HG03066 (cell line): ENCODE measurements at regions not wholly inside any gene's neighbourhood (a gene's known extent, or its start where the extent isn't known, plus 50 kb on each side); places are given as distances from the start of the nearest gene placed in this dataset.
"Not testable (repeated sequence)": the region's sequence is repeated elsewhere in the genome, so short reads cannot be mapped to it uniquely, and the experiment has no call there.

ENCODE experiments used
- ATAC-seq: cut with Tn5 transposase; IDR thresholded peaks from one replicate; pipeline ENCODE4 v1.9.1; 2021; ENCODE audit warnings: low read depth; ENCODE audit not compliant: unreplicated experiment

- no peak for ATAC-seq
These were observed 1029.3 kb upstream of the TYRP1 start for GRCh38 chr9:11663913-11664312.

GRCh38 chr9:11676821-11677220 lies 1016.4 kb upstream of the TYRP1 start:
- ATAC-seq, result no peak

GRCh38 chr9:11686733-11687132 lies 1006.5 kb upstream of the TYRP1 start:
- ATAC-seq, result no peak

DNA sequence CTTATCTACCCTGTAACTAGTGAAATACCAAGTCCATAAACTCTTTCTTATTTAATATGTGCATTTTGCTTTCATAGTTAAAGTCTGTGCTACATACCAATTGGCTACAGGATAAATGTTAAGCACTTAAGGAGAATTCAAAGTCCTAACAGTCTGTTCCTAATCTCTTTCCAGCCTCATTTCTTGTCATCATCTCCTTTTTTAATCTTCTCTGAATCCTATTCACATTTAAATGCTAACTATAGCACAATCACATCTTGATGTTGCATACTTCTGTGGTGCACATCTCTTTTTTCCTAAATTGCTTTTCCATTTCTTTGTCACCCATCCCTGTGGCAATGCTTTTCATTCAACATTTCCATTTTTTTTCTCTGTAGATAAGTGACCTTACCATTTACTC lies 996.1 kb upstream of the TYRP1 start:
- no peak for ATAC-seq

GRCh38 chr9:11701706-11702105 lies 991.5 kb upstream of the TYRP1 start:
- ATAC-seq, result no peak

DNA sequence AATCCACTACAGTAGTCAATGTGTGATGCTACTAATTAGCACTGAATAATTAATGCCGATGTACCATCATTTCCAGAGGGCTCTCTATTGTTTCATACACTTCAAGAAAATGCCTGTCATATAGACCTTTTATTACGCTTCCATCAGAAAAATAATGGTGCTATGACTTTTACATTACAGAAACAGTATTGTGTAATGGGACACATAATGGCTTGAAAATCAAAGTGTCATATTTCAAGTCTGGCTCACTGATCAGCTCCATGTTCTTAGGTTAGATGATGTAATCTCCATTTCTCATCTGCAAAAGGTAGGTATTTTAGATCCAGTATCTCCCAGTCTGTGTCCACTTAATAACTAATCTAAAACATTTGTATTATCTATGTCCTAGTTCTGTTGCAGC lies 990.6 kb upstream of the TYRP1 start:
- ATAC-seq, result no peak

- not testable (repeated sequence) for ATAC-seq
These were observed 989.0 kb upstream of the TYRP1 start for GRCh38 chr9:11704198-11704597.

DNA sequence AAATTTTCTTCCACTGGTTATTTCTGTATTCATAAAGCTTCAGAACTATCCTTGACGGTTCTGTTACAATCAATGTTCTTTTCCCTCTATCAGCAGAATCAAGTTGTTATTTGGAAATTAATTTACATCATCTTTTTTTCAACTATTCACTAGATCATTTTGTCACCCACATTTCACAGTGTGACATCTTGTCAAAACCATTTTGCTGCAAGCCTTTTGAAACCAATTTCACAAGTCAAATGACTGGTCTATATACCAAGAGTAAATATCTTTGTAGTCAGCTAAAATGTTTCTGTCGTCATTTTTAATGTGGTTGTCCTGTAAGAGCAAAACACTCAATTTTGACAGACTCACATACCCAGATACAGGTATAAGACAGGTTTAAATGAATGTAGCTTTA lies 984.3 kb upstream of the TYRP1 start:
- ATAC-seq, result no peak

DNA sequence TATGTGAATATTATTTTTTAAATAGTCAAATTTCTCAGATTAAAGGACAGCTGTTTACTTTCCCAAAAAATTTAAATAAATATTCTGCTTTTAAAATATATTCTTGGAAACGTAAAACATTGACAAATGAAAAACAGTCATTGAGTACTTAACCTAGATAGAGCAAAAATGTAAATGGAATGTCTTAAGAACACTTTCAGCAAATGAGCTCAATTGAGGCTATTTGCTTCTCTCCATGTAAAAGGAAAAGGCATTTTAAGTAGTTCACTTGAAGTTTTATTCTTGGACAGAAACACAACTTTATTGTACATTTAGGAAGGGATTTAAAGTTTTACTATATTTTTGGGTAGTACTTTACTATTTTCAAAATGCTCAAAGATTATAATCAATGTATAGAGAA lies 983.6 kb upstream of the TYRP1 start:
- no peak for ATAC-seq

GRCh38 chr9:11713077-11713476 lies 980.1 kb upstream of the TYRP1 start:
- no peak for ATAC-seq

DNA sequence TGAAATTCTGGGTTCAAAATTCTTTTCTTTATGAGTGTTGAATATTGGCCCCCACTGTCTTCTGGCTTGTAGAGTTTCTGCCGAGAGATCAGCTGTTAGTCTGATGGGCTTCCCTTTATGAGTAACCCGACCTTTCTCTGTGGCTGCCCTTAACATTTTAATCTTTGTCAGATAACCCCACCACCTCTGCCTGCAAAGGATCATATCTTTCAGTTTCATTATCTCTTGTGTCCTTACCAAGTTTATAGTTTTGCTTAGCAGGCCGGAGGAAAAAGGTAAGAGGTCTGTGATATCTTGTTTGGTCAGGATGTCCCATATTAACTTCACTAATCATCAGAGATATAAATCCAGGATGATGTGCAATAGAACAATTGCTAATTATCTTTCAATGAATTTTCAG lies 970.2 kb upstream of the TYRP1 start:
- no peak for ATAC-seq

GRCh38 chr9:11726659-11727058 lies 966.5 kb upstream of the TYRP1 start:
- ATAC-seq, result no peak

DNA sequence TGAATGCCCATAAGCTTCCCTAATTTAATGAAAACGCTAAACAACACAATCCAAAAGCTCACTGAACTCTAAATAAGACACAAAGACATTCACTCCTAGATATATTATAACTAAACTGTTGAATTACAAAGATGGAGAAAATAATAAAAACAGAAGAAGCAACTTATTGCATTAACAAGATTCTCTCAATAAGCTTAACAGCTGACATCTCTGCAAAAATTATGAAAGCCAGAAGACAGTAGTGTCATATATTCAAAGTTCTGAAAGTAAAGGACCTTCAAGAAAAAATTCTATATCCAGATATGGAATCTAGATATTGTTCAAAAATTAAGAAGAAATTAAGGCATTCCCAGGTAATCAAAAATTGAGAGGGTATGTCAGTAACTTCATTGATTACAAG lies 957.8 kb upstream of the TYRP1 start:
- ATAC-seq, result no peak

- no peak for ATAC-seq
These were observed 950.7 kb upstream of the TYRP1 start for GRCh38 chr9:11742471-11742870.

DNA sequence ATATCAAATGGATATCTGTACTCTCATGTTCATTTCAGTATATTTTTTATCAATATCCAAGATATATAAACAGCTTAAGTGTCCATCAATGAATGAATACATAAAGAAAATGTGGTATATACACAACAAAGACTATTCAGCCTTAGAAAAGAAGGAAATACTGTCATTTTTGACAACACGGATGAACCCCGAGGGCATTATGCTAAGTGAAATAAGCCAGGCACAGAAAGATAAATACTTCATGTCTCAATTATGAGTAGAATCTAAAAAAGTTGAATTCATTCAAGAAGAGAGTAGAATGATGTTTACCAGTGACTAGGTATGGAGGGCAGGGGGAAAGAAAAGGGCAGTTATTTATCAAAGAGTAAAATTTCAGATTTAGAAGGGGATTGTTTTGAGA lies 949.8 kb upstream of the TYRP1 start:
- ATAC-seq, result no peak

- ATAC-seq, result no peak
These were observed 943.8 kb upstream of the TYRP1 start for GRCh38 chr9:11749396-11749795.

DNA sequence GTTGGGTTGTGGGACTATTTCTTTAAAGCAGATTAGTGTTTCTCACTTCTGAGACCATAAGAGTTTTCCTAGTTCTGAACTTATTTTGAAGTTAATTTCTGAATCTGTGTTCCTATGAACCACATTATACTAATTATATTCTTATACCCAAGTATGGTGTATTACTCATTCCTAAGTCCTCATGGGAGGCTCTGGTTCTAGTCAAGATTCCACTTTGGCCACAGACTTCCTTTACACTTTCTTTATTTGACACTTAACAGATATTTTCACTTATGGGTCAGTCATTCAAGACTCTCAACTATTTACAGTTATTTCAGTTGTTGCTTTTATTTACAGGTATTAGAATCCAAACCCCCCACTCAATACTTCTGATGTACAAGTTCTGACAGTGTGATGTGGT lies 937.2 kb upstream of the TYRP1 start:
- no peak for ATAC-seq

- no peak for ATAC-seq
These were observed 935.8 kb upstream of the TYRP1 start for GRCh38 chr9:11757408-11757807.

GRCh38 chr9:11758016-11758415 lies 935.2 kb upstream of the TYRP1 start:
- no peak for ATAC-seq

DNA sequence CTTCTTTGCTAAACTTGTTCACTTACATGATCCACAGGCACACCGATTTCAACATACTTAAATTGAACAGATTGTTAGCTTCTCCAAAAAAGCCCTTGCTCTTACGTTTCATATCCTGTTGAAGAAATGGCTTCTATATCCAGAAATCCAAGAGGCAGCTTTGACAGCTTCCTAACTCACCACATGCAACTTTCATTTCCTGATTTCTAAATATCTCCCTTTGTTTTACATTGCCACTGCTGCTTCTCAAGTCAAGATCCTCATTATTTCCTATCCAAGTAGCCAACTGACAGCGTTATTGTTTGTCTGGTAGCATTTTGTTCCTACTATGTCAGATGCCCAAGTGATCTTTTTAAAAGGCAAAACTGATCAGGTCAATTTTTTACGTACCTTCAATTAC lies 913.2 kb upstream of the TYRP1 start:
- no peak for ATAC-seq

- ATAC-seq, result no peak
These were observed 900.3 kb upstream of the TYRP1 start for GRCh38 chr9:11792870-11793269.

GRCh38 chr9:11794984-11795383 lies 898.2 kb upstream of the TYRP1 start:
- ATAC-seq, result no peak

DNA sequence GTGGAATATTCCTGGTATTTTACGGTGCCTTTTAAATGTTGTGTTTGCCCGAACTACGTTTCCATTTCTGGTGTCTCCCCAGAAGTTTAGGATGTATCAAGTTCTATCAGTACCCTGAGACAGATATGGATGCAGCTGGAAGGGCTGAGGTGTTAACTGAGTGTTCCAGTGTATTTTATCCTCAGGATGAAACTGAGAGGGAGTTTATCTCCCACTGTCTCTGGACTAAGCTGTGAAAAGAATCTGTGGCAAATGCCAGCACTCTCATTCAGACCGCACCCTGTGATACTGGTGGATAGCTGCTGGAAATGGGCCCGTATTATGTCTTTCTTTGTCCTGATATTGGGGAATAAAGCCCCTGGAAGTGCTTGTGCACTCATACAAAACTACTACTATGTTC lies 887.2 kb upstream of the TYRP1 start:
- ATAC-seq, result no peak
